GM23338 (cell line): ENCODE measurements at regions not wholly inside any gene's neighbourhood (a gene's known extent, or its start where the extent isn't known, plus 50 kb on each side); places are given as distances from the start of the nearest gene placed in this dataset.

Experiments
- ATAC-seq: fragments of 200-7000 bp; cut with Tn5 transposase; 3 replicates; pipeline ENCODE4 v1.9.1; 2020
- DNase-seq: peaks from one replicate; pipeline ENCODE4 v3.0.0-alpha.2; 2015; ENCODE audit warnings: low spot score
- H2AFZ ChIP-seq: fragments of 200-600 bp; sonication (generic); 2 replicates; pipeline ENCODE4 v1.8.0; 2016; ENCODE audit warnings: antibody characterized with exemption, mild to moderate bottlenecking, moderate library complexity
- H3F3A ChIP-seq: fragments of 200-600 bp; sonication (generic); replicated peaks from 2 replicates; pipeline ENCODE4 v1.8.0; 2017; ENCODE audit warnings: antibody characterized with exemption, mixed run types, low read depth
- H3K27ac ChIP-seq: fragments of 200-600 bp; sonication (generic); 2 replicates; pipeline ENCODE4 v1.6.1; 2016; ENCODE audit warnings: low read depth
- H3K27me3 ChIP-seq: fragments of 200-600 bp; sonication (generic); 2 replicates; pipeline ENCODE4 v1.8.0; 2016; ENCODE audit warnings: mild to moderate bottlenecking, mixed run types, moderate library complexity; ENCODE audit not compliant: insufficient read depth
- H3K36me3 ChIP-seq: fragments of 200-600 bp; sonication (generic); 2 replicates; pipeline ENCODE4 v1.8.0; 2016; ENCODE audit warnings: mild to moderate bottlenecking; ENCODE audit not compliant: insufficient read depth
- H3K4me1 ChIP-seq: fragments of 200-600 bp; sonication (generic); 2 replicates; pipeline ENCODE4 v1.8.0; 2016; ENCODE audit warnings: mild to moderate bottlenecking, moderate library complexity; ENCODE audit not compliant: insufficient read depth
- H3K4me2 ChIP-seq: fragments of 200-600 bp; sonication (generic); 2 replicates; pipeline ENCODE4 v1.7.1; 2017; ENCODE audit warnings: mixed run types
- H3K4me3 ChIP-seq: fragments of 200-600 bp; sonication (generic); 2 replicates; pipeline ENCODE4 v1.6.1; 2016; ENCODE audit warnings: mixed run types
- H3K79me2 ChIP-seq: fragments of 200-600 bp; sonication (generic); replicated peaks from 2 replicates; pipeline ENCODE4 v1.8.0; 2017; ENCODE audit warnings: mild to moderate bottlenecking; ENCODE audit not compliant: insufficient read depth
- H3K9me2 ChIP-seq: fragments of 200-600 bp; sonication (generic); 2 replicates; pipeline ENCODE4 v1.8.0; 2017; ENCODE audit not compliant: insufficient read depth
- H4K20me1 ChIP-seq: fragments of 200-600 bp; sonication (generic); replicated peaks from 2 replicates; pipeline ENCODE4 v1.8.0; 2017; ENCODE audit warnings: mild to moderate bottlenecking; ENCODE audit not compliant: insufficient read depth
- H3K27ac Mint-ChIP-seq: 2 replicates; pipeline ENCODE4 v1.8.0; 2020; ENCODE audit warnings: inconsistent platforms, mild to moderate bottlenecking, moderate library complexity, mixed read lengths
- H3K27me3 Mint-ChIP-seq: 3 replicates; pipeline ENCODE4 v1.8.0; 2022; ENCODE audit warnings: low read depth, mild to moderate bottlenecking, moderate library complexity, mixed read lengths, inconsistent platforms; ENCODE audit not compliant: insufficient read depth, poor library complexity
- H3K36me3 Mint-ChIP-seq: 3 replicates; pipeline ENCODE4 v1.8.0; 2021; ENCODE audit warnings: low read depth, mild to moderate bottlenecking, inconsistent platforms, moderate library complexity, mixed read lengths
- H3K4me1 Mint-ChIP-seq: 3 replicates; pipeline ENCODE4 v1.8.0; 2020; ENCODE audit warnings: mild to moderate bottlenecking, inconsistent platforms, mixed read lengths
- H3K4me3 Mint-ChIP-seq: 3 replicates; pipeline ENCODE4 v1.8.0; 2021; ENCODE audit warnings: moderate library complexity, mild to moderate bottlenecking, inconsistent platforms, mixed read lengths
- H3K9me3 Mint-ChIP-seq: 3 replicates; pipeline ENCODE4 v1.8.0; 2020; ENCODE audit warnings: moderate library complexity, mild to moderate bottlenecking, inconsistent platforms, mixed read lengths
- CREB1 ChIP-seq: fragments of 250-450 bp; sonication (Bioruptor Pico); IDR thresholded peaks from 2 replicates; pipeline ENCODE4 v1.5.0; 2020; ENCODE audit warnings: low read depth, mild to moderate bottlenecking, moderate library complexity
- EZH2 ChIP-seq: fragments of 200-600 bp; sonication (generic); IDR thresholded peaks from one replicate; pipeline ENCODE4 v1.8.0; 2017; ENCODE audit warnings: antibody characterized with exemption, mild to moderate bottlenecking, low read depth; ENCODE audit not compliant: unreplicated experiment
- EZH2phosphoT487 ChIP-seq: fragments of 200-600 bp; sonication (generic); IDR thresholded peaks from one replicate; pipeline ENCODE4 v1.8.1; 2018; ENCODE audit warnings: antibody characterized with exemption; ENCODE audit not compliant: unreplicated experiment
- JUNB ChIP-seq: IDR thresholded peaks from one replicate; pipeline ENCODE4 v1.6.1; 2016; ENCODE audit warnings: antibody characterized with exemption; ENCODE audit not compliant: unreplicated experiment
- NANOG ChIP-seq: IDR thresholded peaks from 2 replicates; pipeline ENCODE4 v1.6.1; 2016; ENCODE audit warnings: antibody characterized with exemption, borderline replicate concordance
- POLR2AphosphoS5 ChIP-seq: IDR thresholded peaks from 2 replicates; pipeline ENCODE4 v1.6.1; 2016; ENCODE audit warnings: antibody characterized with exemption, low read depth
- STAT1 ChIP-seq: IDR thresholded peaks from one replicate; pipeline ENCODE4 v1.6.1; 2016; ENCODE audit warnings: antibody characterized with exemption; ENCODE audit not compliant: unreplicated experiment
- ZNF114 ChIP-seq: fragments of 250-450 bp; sonication (Bioruptor Pico); IDR thresholded peaks from 2 replicates; pipeline ENCODE4 v1.5.0; 2020; ENCODE audit warnings: mild to moderate bottlenecking, moderate library complexity
- ZNF331 ChIP-seq: fragments of 250-450 bp; sonication (Bioruptor Pico); IDR thresholded peaks from 2 replicates; pipeline ENCODE4 v1.5.0; 2020; ENCODE audit warnings: low read depth, mild to moderate bottlenecking, moderate library complexity
- TF ChIP-seq, protein P1 (sequence below): fragments of 250-450 bp; sonication (Bioruptor Pico); IDR thresholded peaks from 2 replicates; pipeline ENCODE4 v1.5.0; 2020; ENCODE audit warnings: mild to moderate bottlenecking, moderate library complexity
- TF ChIP-seq, protein P2 (sequence below): IDR thresholded peaks from one replicate; pipeline ENCODE4 v1.6.1; 2018; ENCODE audit warnings: antibody characterized with exemption; ENCODE audit not compliant: unreplicated experiment

DNA sequence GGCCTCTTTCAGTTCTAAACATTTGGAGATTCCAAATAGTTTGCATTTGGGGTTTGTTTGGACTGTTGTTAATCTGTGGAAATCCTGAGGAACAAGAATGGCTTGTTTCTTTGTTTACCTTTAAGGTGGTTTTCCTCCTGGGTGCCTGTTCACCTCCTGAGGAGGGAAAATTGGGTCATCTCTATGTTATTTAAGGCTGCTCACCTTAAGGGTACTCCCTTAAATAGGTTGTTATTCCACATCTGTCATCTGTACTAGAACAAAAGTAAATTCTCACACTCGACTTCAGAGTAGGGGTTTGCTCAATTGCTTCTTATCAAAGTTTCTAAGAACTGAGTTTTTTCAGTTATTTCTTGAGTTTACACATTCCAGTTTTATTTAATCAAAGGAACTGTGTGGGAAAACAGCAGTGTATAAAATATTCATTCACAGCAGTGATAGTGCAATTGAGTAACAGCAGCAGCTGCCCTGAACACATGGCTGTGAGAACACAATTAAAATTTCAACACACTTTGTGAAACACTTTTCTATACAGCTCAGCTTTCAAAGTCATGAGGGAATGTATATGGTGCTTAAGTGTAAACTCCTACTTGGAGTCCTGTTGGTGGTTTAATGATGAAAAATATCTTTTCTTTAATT, 238.5 kb upstream of the PGRMC2 start:
- no peak for DNase-seq
- no peak overlapping the region for H3K4me3 ChIP-seq
- no peaks in the 10 kb centered on the region for H4K20me1 ChIP-seq
- no peak overlapping the region for H2AFZ ChIP-seq
- Mint-ChIP-seq H3K27ac (peak overlapping the region; percentile 23; the same call in 1 of the 2 replicates), H3K4me1 (peaks cover 32% of the 10 kb centered on the region), H3K36me3 (no peaks in the 10 kb centered on the region), H3K4me3 (no peak overlapping the region), H3K9me3 (no peaks in the 10 kb centered on the region), H3K27me3 (peaks cover 3% of the 10 kb centered on the region)
- ATAC-seq, result peak; percentile 39; the same call in 2 of the 3 replicates
- no peaks in the 10 kb centered on the region for H3K36me3 ChIP-seq
- TF ChIP-seq NANOG (no peak), CREB1 (CRISPR knock-in tag) (no peak), EZH2 (no peak), POLR2AphosphoS5 (no peak), JUNB (no peak), EZH2phosphoT487 (no peak), ZNF331 (CRISPR knock-in tag) (no peak), ZNF114 (CRISPR knock-in tag) (no peak), STAT1 (no peak)
- TF ChIP-seq, protein P1, sequence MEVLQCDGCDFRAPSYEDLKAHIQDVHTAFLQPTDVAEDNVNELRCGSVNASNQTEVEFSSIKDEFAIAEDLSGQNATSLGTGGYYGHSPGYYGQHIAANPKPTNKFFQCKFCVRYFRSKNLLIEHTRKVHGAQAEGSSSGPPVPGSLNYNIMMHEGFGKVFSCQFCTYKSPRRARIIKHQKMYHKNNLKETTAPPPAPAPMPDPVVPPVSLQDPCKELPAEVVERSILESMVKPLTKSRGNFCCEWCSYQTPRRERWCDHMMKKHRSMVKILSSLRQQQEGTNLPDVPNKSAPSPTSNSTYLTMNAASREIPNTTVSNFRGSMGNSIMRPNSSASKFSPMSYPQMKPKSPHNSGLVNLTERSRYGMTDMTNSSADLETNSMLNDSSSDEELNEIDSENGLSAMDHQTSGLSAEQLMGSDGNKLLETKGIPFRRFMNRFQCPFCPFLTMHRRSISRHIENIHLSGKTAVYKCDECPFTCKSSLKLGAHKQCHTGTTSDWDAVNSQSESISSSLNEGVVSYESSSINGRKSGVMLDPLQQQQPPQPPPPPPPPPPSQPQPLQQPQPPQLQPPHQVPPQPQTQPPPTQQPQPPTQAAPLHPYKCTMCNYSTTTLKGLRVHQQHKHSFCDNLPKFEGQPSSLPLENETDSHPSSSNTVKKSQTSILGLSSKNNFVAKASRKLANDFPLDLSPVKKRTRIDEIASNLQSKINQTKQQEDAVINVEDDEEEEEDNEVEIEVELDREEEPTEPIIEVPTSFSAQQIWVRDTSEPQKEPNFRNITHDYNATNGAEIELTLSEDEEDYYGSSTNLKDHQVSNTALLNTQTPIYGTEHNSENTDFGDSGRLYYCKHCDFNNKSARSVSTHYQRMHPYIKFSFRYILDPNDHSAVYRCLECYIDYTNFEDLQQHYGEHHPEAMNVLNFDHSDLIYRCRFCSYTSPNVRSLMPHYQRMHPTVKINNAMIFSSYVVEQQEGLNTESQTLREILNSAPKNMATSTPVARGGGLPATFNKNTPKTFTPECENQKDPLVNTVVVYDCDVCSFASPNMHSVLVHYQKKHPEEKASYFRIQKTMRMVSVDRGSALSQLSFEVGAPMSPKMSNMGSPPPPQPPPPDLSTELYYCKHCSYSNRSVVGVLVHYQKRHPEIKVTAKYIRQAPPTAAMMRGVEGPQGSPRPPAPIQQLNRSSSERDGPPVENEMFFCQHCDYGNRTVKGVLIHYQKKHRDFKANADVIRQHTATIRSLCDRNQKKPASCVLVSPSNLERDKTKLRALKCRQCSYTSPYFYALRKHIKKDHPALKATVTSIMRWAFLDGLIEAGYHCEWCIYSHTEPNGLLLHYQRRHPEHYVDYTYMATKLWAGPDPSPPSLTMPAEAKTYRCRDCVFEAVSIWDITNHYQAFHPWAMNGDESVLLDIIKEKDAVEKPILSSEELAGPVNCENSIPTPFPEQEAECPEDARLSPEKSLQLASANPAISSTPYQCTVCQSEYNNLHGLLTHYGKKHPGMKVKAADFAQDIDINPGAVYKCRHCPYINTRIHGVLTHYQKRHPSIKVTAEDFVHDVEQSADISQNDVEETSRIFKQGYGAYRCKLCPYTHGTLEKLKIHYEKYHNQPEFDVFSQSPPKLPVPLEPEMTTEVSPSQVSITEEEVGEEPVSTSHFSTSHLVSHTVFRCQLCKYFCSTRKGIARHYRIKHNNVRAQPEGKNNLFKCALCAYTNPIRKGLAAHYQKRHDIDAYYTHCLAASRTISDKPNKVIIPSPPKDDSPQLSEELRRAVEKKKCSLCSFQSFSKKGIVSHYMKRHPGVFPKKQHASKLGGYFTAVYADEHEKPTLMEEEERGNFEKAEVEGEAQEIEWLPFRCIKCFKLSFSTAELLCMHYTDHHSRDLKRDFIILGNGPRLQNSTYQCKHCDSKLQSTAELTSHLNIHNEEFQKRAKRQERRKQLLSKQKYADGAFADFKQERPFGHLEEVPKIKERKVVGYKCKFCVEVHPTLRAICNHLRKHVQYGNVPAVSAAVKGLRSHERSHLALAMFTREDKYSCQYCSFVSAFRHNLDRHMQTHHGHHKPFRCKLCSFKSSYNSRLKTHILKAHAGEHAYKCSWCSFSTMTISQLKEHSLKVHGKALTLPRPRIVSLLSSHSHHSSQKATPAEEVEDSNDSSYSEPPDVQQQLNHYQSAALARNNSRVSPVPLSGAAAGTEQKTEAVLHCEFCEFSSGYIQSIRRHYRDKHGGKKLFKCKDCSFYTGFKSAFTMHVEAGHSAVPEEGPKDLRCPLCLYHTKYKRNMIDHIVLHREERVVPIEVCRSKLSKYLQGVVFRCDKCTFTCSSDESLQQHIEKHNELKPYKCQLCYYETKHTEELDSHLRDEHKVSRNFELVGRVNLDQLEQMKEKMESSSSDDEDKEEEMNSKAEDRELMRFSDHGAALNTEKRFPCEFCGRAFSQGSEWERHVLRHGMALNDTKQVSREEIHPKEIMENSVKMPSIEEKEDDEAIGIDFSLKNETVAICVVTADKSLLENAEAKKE (CRISPR knock-in tag), result no peak
- TF ChIP-seq, protein P2, sequence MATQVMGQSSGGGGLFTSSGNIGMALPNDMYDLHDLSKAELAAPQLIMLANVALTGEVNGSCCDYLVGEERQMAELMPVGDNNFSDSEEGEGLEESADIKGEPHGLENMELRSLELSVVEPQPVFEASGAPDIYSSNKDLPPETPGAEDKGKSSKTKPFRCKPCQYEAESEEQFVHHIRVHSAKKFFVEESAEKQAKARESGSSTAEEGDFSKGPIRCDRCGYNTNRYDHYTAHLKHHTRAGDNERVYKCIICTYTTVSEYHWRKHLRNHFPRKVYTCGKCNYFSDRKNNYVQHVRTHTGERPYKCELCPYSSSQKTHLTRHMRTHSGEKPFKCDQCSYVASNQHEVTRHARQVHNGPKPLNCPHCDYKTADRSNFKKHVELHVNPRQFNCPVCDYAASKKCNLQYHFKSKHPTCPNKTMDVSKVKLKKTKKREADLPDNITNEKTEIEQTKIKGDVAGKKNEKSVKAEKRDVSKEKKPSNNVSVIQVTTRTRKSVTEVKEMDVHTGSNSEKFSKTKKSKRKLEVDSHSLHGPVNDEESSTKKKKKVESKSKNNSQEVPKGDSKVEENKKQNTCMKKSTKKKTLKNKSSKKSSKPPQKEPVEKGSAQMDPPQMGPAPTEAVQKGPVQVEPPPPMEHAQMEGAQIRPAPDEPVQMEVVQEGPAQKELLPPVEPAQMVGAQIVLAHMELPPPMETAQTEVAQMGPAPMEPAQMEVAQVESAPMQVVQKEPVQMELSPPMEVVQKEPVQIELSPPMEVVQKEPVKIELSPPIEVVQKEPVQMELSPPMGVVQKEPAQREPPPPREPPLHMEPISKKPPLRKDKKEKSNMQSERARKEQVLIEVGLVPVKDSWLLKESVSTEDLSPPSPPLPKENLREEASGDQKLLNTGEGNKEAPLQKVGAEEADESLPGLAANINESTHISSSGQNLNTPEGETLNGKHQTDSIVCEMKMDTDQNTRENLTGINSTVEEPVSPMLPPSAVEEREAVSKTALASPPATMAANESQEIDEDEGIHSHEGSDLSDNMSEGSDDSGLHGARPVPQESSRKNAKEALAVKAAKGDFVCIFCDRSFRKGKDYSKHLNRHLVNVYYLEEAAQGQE, result no peak
- H3K27ac ChIP-seq, result no peak overlapping the region
- H3K79me2 ChIP-seq, result no peaks in the 10 kb centered on the region
- no peaks in the 10 kb centered on the region for H3K27me3 ChIP-seq
- no peaks in the 10 kb centered on the region for H3F3A ChIP-seq
- H3K9me2 ChIP-seq, result no peaks in the 10 kb centered on the region
- peaks cover 13% of the 10 kb centered on the region; the same call in 1 of the 2 replicates for H3K4me1 ChIP-seq
- H3K4me2 ChIP-seq, result no peak overlapping the region; the same call in 1 of the 2 replicates
